Thyroid gland (tissue), 4 donors: ENCODE measurements at regions not wholly inside any gene's neighbourhood (a gene's known extent, or its start where the extent isn't known, plus 50 kb on each side); places are given as distances from the start of the nearest gene placed in this dataset.

Experiments
- POLR2A ChIP-seq, 2 donors: fragments of 450-650 bp; IDR thresholded peaks; one replicate each; pipeline ENCODE4 v1.6.1; 2017; ENCODE audit warnings: antibody characterized with exemption in 2 of 2, mild to moderate bottlenecking in 2 of 2, moderate library complexity in 1 of 2
- TF ChIP-seq, protein P1 (sequence below), 6 experiments: fragments of 200-600 bp in 3 of 6; fragments of 450-650 bp in 3 of 6; sonication (generic) in 3 of 6; IDR thresholded peaks; one replicate each; pipeline ENCODE4 v1.5.1; 2016 to 2019; ENCODE audit warnings: antibody characterized with exemption in 6 of 6, mild to moderate bottlenecking in 2 of 6, inconsistent platforms in 1 of 6, moderate library complexity in 1 of 6

- TF ChIP-seq, protein P1, sequence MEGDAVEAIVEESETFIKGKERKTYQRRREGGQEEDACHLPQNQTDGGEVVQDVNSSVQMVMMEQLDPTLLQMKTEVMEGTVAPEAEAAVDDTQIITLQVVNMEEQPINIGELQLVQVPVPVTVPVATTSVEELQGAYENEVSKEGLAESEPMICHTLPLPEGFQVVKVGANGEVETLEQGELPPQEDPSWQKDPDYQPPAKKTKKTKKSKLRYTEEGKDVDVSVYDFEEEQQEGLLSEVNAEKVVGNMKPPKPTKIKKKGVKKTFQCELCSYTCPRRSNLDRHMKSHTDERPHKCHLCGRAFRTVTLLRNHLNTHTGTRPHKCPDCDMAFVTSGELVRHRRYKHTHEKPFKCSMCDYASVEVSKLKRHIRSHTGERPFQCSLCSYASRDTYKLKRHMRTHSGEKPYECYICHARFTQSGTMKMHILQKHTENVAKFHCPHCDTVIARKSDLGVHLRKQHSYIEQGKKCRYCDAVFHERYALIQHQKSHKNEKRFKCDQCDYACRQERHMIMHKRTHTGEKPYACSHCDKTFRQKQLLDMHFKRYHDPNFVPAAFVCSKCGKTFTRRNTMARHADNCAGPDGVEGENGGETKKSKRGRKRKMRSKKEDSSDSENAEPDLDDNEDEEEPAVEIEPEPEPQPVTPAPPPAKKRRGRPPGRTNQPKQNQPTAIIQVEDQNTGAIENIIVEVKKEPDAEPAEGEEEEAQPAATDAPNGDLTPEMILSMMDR (IDR thresholded peaks at IDR 0.05), result no peak
- TF ChIP-seq POLR2A (IDR thresholded peaks at IDR 0.05), result no peak
Observed at GRCh38 chr4:111648056-111648455, 497.2 kb upstream of the FAM241A start.
